GM10266 (cell line): ENCODE measurements at regions not wholly inside any gene's neighbourhood (a gene's known extent, or its start where the extent isn't known, plus 50 kb on each side); places are given as distances from the start of the nearest gene placed in this dataset.

Experiments
- DNase-seq: peaks from one replicate; pipeline ENCODE4 v3.0.0; 2012; ENCODE audit errors: extremely low spot score
- CTCF ChIP-seq: IDR thresholded peaks from 2 replicates; pipeline ENCODE4 v1.5.1; 2012; ENCODE audit warnings: mild to moderate bottlenecking, low read depth; ENCODE audit not compliant: control insufficient read depth, insufficient read depth; ENCODE audit errors: missing control alignments

DNA sequence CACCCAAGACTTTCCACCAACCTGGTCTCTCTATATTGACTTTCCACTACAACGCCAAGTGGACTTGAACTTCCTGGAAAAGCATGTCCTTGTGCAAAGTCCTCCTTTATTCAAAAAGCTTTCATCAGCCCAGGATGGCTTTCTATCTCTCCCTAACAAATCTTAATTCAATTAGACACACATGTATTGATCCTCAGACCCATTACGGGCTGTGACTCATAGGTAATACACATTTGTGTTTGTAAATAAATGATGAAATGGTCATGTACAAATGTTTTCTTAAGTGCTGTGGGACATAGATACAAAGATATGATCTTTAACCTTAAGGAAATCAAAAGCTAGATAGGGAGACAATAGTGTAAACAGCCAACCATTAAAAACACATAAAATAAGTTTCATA, 1189.7 kb downstream of the EFNB2 start:
- DNase-seq: no peak
- no peak for TF ChIP-seq CTCF

DNA sequence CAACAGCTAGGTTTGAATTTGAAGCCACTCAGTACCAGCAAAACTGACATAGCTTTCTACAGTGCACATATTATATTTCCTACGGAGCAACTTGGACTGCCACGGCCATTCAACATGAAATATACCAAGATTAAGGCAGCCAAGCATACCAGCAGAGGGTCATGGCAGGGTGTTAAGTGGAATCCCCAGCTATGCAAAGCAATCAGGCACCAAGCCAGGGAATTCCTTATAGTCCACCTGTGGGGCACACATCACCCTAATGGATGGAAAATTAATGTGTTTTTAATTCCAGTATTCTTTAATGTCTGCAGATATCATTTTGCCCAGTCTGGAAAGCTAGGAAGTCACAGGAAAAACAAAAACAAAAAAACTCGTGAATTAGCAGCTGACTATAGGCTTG, 1190.3 kb downstream of the EFNB2 start:
- TF ChIP-seq CTCF: no peak
- no peak for DNase-seq

- TF ChIP-seq CTCF: no peak
- no peak for DNase-seq
These were observed 1192.2 kb downstream of the EFNB2 start for GRCh38 chr13:105343134-105343806.

- TF ChIP-seq CTCF: no peak
These were observed 1193.1 kb downstream of the EFNB2 start for GRCh38 chr13:105342281-105342820.

DNA sequence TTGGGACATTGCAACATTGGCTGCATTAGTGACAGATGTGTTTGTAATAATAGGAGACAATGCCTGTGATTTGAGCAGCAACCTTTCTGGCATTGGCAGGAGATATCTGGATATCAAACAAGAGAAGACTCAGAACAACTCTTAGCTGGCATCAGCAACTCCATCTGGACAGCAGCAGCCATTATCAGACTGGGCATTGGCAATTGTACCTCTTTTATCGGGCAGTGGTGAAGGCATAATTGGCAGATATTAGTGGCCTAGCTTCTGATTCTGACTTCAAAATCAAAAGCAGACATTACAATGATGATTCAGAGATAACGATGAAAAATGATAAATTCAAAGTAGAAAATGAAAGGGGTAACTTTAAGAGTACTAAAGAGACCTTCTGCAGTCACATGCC, 1193.7 kb downstream of the EFNB2 start:
- no peak for TF ChIP-seq CTCF
- DNase-seq: no peak

More at GRCh38 chr13:105342281-105342820, 1193.1 kb downstream of the EFNB2 start:
- no peak for DNase-seq

GRCh38 chr13:105341256-105341655, 1194.2 kb downstream of the EFNB2 start:
- no peak for TF ChIP-seq CTCF
- no peak for DNase-seq

GRCh38 chr13:105340061-105340606, 1195.3 kb downstream of the EFNB2 start:
- DNase-seq: no peak
- no peak for TF ChIP-seq CTCF
